ENCODE measurements at regions not wholly inside any gene's neighbourhood (a gene's known extent, or its start where the extent isn't known, plus 50 kb on each side); places are given as distances from the start of the nearest gene placed in this dataset.

- H3K4me3 ChIP-seq (ENCODE audit: low read depth, low read length) = no peak overlapping the region
- TF ChIP-seq CTCF (IDR thresholded peaks at IDR 0.05; ENCODE audit: control insufficient read depth, extremely low read depth, insufficient read depth) = no peak
- DNase-seq (ENCODE audit: low read depth) = no peak
Measured at GRCh38 chr16:65781363-65781762, 585.1 kb upstream of the CDH5 start.

GRCh38 chr16:65779201-65779600 lies 587.3 kb upstream of the CDH5 start:
- H3K4me3 ChIP-seq (ENCODE audit: low read depth, low read length) = no peak overlapping the region
- no peak for TF ChIP-seq CTCF (IDR thresholded peaks at IDR 0.05; ENCODE audit: control insufficient read depth, extremely low read depth, insufficient read depth)
- no peak for DNase-seq (ENCODE audit: low read depth)

- TF ChIP-seq CTCF (IDR thresholded peaks at IDR 0.05; ENCODE audit: control insufficient read depth, extremely low read depth, insufficient read depth) = no peak
- H3K4me3 ChIP-seq (ENCODE audit: low read depth, low read length) = no peak overlapping the region
- no peak for DNase-seq (ENCODE audit: low read depth)
Measured at GRCh38 chr16:65776639-65777183, 589.8 kb upstream of the CDH5 start.

- no peak overlapping the region for H3K4me3 ChIP-seq (ENCODE audit: low read depth, low read length)
- no peak for DNase-seq (ENCODE audit: low read depth)
- no peak for TF ChIP-seq CTCF (IDR thresholded peaks at IDR 0.05; ENCODE audit: control insufficient read depth, extremely low read depth, insufficient read depth)
Measured at GRCh38 chr16:65775829-65776228, 590.7 kb upstream of the CDH5 start.

- H3K4me3 ChIP-seq (ENCODE audit: low read depth, low read length) = no peak overlapping the region
- no peak for DNase-seq (ENCODE audit: low read depth)
- no peak for TF ChIP-seq CTCF (IDR thresholded peaks at IDR 0.05; ENCODE audit: control insufficient read depth, extremely low read depth, insufficient read depth)
Measured at GRCh38 chr16:65774350-65774749, 592.1 kb upstream of the CDH5 start.

GRCh38 chr16:65773301-65773874 lies 593.1 kb upstream of the CDH5 start:
- no peak for TF ChIP-seq CTCF (IDR thresholded peaks at IDR 0.05; ENCODE audit: control insufficient read depth, extremely low read depth, insufficient read depth)
- no peak for DNase-seq (ENCODE audit: low read depth)

GRCh38 chr16:65772134-65772732 lies 594.3 kb upstream of the CDH5 start:
- H3K4me3 ChIP-seq (ENCODE audit: low read depth, low read length) = no peak overlapping the region
- no peak for TF ChIP-seq CTCF (IDR thresholded peaks at IDR 0.05; ENCODE audit: control insufficient read depth, extremely low read depth, insufficient read depth)
- no peak for DNase-seq (ENCODE audit: low read depth)

More at GRCh38 chr16:65773301-65773874, 593.1 kb upstream of the CDH5 start:
- H3K4me3 ChIP-seq (ENCODE audit: low read depth, low read length) = no peak overlapping the region
